H54 (cell line): ENCODE measurements at regions not wholly inside any gene's neighbourhood (a gene's known extent, or its start where the extent isn't known, plus 50 kb on each side); places are given as distances from the start of the nearest gene placed in this dataset.

Experiments used
- DNase-seq: peaks from one replicate; pipeline ENCODE4 v3.0.0; 2011; ENCODE audit warnings: low spot score, mixed read lengths; ENCODE audit not compliant: insufficient read length
- FAIRE-seq: peaks from 3 replicates; lab custom pipeline; 2011; peaks lifted over from hg19 to GRCh38; lab: Jason Lieb, UNC
- POLR2A ChIP-seq: IDR thresholded peaks from 2 replicates; pipeline ENCODE4 v1.6.1; 2011; ENCODE audit warnings: low read depth, mild to moderate bottlenecking, low read length

DNA sequence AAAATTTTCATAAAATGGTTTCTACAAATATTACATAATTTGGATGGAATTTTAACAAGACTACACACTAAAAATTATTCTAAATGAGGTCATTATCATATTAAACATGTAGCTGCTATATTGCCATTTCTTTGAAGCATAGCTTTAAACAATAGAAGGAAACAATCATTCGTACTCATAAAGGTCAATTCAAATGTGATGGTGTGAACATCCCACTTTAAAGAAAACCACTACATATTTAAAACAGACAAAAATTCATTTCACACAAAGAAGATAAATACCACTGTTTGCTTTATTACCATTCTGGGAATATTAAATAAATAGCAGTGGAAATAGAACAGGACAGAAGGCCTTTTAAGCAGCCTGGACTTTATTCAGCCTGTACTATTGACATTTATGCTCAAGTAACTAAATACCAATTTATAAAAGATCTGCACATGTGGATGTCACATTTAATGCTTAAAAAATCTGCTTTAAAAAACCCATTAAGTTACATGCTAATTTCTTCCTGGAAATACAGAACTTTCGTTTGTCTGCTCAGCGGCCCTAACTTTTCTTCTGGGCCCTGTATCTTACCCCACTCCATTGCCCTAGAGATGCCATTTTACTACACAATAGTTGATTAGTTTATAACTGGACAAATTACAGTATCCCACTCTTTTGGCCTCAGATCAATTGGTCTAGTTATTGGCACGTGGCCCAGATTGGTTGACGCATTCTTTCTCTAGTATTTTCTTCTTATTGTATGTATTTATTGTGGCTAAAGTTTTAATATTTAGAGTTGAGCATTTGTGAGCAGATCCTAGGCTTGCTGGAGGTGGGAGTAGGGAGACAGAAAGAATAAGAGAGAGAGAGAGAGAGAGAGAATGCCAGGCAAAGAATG, 215.1 kb upstream of the SPRY2 start:
- DNase-seq: no peak
- no peak for TF ChIP-seq POLR2A
- no peak for FAIRE-seq

DNA sequence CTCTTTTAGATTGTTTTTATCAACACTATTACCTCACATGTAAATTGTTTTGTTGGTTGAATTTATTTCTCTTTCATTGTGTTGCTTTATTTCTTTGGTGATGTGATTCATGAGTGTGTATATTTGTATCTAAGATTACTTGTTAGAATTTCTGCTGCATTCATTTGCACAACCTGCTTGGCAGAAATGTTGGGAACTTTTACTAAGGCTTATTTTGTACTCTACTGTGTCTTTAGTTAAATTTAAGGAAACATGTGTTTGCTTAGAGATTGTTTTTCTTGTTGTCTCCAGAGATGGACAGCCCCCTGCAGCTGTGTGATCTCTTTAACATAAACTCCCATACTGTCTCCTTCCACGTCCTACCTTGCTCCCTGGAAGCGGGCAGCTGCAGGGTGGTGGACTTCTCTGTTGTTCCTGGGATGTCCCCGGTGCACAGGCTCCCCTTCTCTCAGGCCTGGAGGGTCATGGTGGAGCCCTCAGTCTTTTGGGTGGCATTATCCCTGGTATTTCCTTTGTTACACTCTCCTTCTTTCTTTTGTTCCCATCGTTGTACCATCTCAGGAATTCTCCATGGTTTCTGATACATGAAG, 212.0 kb upstream of the SPRY2 start:
- no peak for DNase-seq
- no peak for FAIRE-seq
- TF ChIP-seq POLR2A: no peak

GRCh38 chr13:80551650-80552497, 210.9 kb upstream of the SPRY2 start:
- DNase-seq (no peak), FAIRE-seq (no peak)
- no peak for TF ChIP-seq POLR2A

DNA sequence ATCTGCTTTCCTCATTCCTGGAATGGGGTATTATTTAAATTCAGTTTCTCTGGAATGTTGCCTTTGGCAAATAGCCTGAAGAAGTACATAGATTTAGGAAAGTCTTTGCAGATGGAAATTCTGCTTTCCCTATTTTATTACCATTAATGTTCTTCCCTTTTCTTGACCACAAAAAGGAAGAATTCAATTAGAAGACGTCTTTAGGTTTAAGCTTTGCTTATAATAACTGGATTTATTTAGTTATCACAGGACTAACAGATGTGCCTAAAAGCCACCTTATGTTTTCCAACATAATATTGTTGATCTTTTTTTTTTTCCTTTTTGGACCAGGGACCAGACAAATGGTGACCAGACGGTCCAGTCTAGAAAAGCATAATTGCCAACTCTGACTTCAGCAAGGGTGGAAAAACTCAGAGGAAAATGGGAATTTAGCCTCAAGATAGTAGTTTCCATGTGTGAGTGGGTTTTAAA, 210.1 kb upstream of the SPRY2 start:
- FAIRE-seq (no peak), DNase-seq (no peak)

DNA sequence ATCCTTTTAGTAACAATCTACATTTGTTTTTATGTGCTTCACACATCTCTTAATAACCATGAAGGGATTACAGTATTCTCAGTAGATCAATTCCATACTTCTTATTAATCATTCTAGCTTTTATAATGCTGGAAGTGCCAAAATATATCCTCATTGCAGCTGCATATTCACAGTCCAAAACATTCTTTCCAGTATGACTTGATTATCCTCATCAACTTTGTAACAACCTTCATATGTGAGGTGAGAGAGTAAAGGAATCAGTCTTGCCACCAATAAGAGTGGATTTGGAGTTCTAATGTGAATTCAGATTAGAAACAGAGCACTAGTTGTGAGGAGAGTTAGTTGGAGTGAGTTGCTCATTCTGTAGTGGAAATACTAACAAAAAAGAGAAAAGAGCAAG, 208.0 kb upstream of the SPRY2 start:
- TF ChIP-seq POLR2A: no peak
- FAIRE-seq: no peak
- DNase-seq: no peak

More for the DNA sequence above, 210.1 kb upstream of the SPRY2 start:
- TF ChIP-seq POLR2A: no peak

- FAIRE-seq: no peak
- DNase-seq: no peak
- TF ChIP-seq POLR2A: no peak
Observed at GRCh38 chr13:80547885-80548825, 207.2 kb upstream of the SPRY2 start.

GRCh38 chr13:80547341-80547740, 206.4 kb upstream of the SPRY2 start:
- FAIRE-seq (no peak), DNase-seq (no peak)

DNA sequence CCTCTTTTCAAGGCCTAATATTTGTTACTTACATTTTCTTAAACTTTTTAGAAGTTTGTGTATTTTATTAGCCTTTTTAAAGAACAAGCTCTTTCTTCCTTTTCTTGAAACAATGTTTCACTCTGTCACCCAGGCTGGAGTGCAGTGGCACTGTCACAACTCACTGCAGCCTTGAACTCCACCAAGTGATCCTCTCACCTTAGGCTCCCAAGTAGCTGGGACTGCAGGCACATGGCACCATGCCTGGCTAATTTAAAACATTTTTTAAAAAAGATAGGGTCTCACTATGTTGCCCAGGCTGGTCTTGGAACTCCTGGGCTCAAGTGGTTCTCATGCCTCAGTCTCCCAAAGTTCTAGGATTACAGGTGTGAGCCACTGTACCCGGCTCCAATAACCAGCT, 192.2 kb upstream of the SPRY2 start:
- FAIRE-seq: no peak
- no peak for DNase-seq
- no peak for TF ChIP-seq POLR2A

More at GRCh38 chr13:80547341-80547740, 206.4 kb upstream of the SPRY2 start:
- no peak for TF ChIP-seq POLR2A

DNA sequence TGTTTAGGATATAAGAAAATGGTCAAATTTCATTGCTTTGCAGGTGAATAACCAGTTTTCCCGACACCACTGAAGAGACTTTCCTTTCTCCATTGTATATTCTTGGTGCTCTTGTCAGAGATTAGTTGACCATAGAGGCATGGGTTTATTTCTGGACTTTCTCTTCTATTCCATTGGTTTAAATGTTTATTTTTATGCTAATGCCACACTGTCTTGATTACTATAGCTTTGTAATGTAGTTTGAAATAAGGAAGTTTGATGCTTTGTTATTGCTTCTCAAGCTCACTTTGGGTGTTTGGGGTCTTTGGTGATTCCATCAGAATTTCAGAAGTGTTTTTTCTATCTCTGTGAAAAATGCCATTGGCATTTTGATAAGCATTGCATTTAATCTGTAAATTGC, 190.0 kb upstream of the SPRY2 start:
- FAIRE-seq (no peak), DNase-seq (no peak)
- TF ChIP-seq POLR2A: no peak

- DNase-seq (no peak), FAIRE-seq (no peak)
- no peak for TF ChIP-seq POLR2A
Observed at GRCh38 chr13:80530191-80530590, 189.3 kb upstream of the SPRY2 start.

DNA sequence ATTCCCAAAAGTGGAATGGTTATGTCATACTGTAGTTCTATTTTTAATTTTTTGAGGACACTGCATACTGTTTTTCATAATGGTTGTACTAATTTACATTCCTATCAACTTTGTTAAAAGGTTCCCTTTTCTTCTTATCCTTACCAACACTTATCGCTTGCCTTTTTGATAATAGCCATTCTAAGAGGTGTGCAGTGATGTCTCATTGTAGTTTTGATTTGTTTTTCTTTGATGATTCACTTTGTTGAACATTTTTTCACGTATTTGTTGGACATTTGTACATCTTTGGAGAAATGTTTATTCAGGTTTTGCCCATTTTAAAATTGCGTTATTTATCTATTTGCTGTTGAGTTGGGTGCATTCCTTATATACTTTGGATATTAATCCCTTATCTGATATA, 188.8 kb upstream of the SPRY2 start:
- FAIRE-seq (no peak), DNase-seq (no peak)
- TF ChIP-seq POLR2A: no peak

- no peak for TF ChIP-seq POLR2A
- DNase-seq (no peak), FAIRE-seq (no peak)
Observed at GRCh38 chr13:80528733-80529132, 187.8 kb upstream of the SPRY2 start.

DNA sequence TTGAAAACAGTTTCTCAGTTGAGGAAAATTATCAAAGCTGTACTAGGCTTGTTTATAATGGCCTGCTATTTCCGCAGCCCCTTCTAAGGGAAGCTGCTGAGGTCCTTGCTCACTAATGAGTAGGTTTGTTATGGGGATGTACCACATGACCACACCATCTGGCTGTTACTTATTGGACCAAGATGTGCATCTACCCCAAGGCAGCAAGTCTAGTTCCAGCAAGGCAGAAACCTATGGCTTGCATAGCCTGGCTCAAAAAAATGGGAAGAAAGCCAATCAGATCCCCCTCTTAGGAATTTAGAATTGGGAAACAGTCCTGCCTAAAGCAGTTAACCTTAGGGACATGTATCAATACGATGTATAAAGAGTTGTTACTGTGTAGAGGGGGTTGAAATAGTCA, 186.5 kb upstream of the SPRY2 start:
- no peak for FAIRE-seq
- no peak for TF ChIP-seq POLR2A
- no peak for DNase-seq
